ENCODE measurements at regions not wholly inside any gene's neighbourhood (a gene's known extent, or its start where the extent isn't known, plus 50 kb on each side); places are given as distances from the start of the nearest gene placed in this dataset.

DNA sequence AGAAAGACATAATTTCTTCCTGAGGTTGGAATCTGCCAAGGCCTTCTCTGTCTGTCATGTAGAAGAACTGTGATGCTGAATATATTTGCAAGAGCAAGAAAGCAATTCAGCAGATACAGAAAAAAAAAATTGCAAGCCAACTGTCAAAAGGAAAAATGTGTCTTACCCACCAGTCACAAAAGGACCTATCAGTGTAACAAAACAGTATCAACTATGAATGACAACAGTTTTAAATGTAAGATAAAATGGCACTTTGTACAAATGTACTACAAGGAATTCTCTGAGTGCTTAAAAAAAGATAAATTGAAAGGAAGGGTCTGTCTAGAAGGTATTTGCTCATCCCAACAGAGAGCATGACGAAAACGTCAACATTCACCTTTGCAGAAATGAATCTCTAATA is 185.3 kb upstream of the TFAP2D start:
- intact Hi-C loops (cut with DNase I): no loop called here
- no peaks in the 10 kb centered on the region for H3K4me1 ChIP-seq
- no peak overlapping the region for H3K27ac ChIP-seq (replicated peaks in 1 of 4)
- H3K36me3 ChIP-seq: no peaks in the 10 kb centered on the region
- no peaks in the 10 kb centered on the region for H3K9me3 ChIP-seq
- no peak for DNase-seq (ENCODE audit: extremely low spot score)
- H3K27me3 ChIP-seq: no peaks in the 10 kb centered on the region
- WGBS: 90% methylated on average over 2 of the region's 2 CpGs
- no peak overlapping the region for H3K4me3 ChIP-seq
- TF ChIP-seq EP300 (IDR thresholded peaks at IDR 0.05) (no peak), POLR2A (IDR thresholded peaks at IDR 0.05; ENCODE audit: low read depth) (no peak), POLR2AphosphoS5 (IDR thresholded peaks at IDR 0.05) (no peak)

DNA sequence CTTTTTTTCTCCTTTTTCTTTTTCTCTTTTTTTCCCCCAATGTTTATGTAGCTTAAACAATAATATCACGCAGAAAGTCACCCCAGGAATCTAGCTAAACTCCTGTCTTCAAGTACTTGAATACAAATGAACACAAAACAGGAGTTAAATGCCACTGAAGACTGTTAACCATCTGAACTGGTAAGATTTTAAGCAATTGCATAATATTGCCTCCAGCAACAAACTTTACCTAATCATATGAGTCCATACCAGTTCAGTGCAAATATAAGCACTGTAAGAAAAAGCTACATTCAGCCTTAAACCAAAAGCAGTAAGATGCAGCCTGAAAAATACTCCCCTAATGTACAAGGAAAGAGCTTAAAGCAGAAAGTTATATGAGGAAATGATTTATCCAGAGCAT is 173.9 kb upstream of the TFAP2D start:
- Histone ChIP-seq H3K27me3 (no peaks in the 10 kb centered on the region), H3K4me1 (no peaks in the 10 kb centered on the region), H3K36me3 (no peaks in the 10 kb centered on the region), H3K4me3 (no peak overlapping the region), H3K27ac (replicated peaks in 1 of 4) (no peak overlapping the region), H3K9me3 (no peaks in the 10 kb centered on the region)
- intact Hi-C loops (cut with DNase I): no loop called here
- WGBS: 62% methylated on average over 1 of the region's 1 CpG
- DNase-seq (ENCODE audit: extremely low spot score): no peak
- TF ChIP-seq EP300 (IDR thresholded peaks at IDR 0.05) (no peak), POLR2A (IDR thresholded peaks at IDR 0.05; ENCODE audit: low read depth) (no peak)

DNA sequence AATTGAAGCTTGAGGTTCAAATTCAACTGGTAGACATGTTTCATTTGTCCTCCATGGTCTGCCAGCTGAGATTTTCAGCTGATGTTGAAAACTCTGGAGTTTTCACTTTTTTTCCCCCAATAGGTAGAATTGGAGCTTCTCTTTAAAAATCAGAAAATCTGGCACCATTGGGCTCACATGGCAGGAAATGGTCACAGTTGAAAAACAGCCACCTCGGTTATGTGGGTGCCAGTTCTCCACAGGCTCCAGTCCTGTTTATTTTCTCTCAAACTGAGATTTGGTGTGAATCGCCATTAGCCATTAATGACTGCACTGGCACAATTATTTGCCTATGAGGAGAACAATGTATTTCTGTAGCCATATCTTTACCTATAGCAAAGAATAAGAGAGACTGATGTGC is 171.4 kb upstream of the TFAP2D start:
- TF ChIP-seq POLR2A (IDR thresholded peaks at IDR 0.05; ENCODE audit: low read depth) (no peak), POLR2AphosphoS5 (IDR thresholded peaks at IDR 0.05) (no peak), EP300 (IDR thresholded peaks at IDR 0.05) (no peak)
- TF ChIP-seq, protein P1, sequence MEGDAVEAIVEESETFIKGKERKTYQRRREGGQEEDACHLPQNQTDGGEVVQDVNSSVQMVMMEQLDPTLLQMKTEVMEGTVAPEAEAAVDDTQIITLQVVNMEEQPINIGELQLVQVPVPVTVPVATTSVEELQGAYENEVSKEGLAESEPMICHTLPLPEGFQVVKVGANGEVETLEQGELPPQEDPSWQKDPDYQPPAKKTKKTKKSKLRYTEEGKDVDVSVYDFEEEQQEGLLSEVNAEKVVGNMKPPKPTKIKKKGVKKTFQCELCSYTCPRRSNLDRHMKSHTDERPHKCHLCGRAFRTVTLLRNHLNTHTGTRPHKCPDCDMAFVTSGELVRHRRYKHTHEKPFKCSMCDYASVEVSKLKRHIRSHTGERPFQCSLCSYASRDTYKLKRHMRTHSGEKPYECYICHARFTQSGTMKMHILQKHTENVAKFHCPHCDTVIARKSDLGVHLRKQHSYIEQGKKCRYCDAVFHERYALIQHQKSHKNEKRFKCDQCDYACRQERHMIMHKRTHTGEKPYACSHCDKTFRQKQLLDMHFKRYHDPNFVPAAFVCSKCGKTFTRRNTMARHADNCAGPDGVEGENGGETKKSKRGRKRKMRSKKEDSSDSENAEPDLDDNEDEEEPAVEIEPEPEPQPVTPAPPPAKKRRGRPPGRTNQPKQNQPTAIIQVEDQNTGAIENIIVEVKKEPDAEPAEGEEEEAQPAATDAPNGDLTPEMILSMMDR (IDR thresholded peaks at IDR 0.05): no peak
- Histone ChIP-seq H3K27me3 (no peaks in the 10 kb centered on the region), H3K27ac (replicated peaks in 1 of 4) (no peak overlapping the region), H3K9me3 (no peaks in the 10 kb centered on the region), H3K4me1 (no peaks in the 10 kb centered on the region), H3K36me3 (no peaks in the 10 kb centered on the region), H3K4me3 (no peak overlapping the region)
- intact Hi-C loops (cut with DNase I): no loop called here
- no peak for DNase-seq (ENCODE audit: extremely low spot score)
- WGBS: 67% methylated on average over 2 of the region's 2 CpGs

DNA sequence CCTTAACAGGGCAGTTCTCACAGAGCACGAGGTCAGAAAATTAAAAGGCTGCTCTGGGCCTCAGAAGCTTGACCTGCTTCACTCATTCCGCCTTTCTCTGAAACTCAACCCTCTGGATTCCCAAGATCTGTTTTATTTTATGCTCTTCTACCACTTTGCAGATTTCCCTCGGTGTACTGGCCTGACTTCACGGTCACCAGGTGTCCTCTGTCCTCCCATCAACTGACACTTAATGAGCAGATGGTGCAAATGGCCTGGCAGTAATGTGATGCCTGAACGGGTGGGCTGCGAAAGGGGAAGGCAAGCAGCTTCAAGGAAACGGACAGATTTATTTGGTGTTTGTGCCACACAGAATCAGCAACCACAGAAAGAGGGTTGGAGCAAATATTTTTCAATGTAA is 169.7 kb upstream of the TFAP2D start:
- TF ChIP-seq POLR2A (IDR thresholded peaks at IDR 0.05; ENCODE audit: low read depth) (no peak), EP300 (IDR thresholded peaks at IDR 0.05) (no peak), POLR2AphosphoS5 (IDR thresholded peaks at IDR 0.05) (no peak)
- TF ChIP-seq, protein P1 (IDR thresholded peaks at IDR 0.05): no peak
- no peak for DNase-seq (ENCODE audit: extremely low spot score)
- no peaks in the 10 kb centered on the region for H3K36me3 ChIP-seq
- H3K27me3 ChIP-seq: no peaks in the 10 kb centered on the region
- WGBS: 56% methylated on average over 7 of the region's 7 CpGs
- H3K9me3 ChIP-seq: no peaks in the 10 kb centered on the region
- H3K27ac ChIP-seq (replicated peaks in 1 of 4): no peak overlapping the region
- intact Hi-C loops (cut with DNase I): no loop called here
- no peaks in the 10 kb centered on the region for H3K4me1 ChIP-seq
- H3K4me3 ChIP-seq: no peak overlapping the region

DNA sequence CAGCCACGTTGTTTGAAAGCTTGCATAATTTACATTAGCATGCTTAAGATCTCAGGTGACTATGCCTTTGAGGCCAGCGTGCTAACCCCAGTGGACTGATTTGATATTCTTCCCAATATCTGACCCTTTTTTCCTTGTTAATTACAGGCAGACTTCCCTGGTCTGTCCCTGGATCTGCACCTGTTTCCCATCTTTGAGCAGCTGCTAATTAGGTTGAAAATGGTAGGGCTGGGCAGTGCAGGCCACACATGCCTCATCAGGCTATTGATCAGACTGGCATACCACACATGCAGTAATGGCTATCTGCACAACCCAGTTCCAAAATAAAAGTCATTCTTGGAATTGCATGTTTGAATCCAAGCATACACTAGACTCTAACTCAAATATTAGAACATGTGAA is 164.3 kb upstream of the TFAP2D start:
- TF ChIP-seq, protein P1 (IDR thresholded peaks at IDR 0.05): no peak
- no peak for TF ChIP-seq POLR2A (IDR thresholded peaks at IDR 0.05; ENCODE audit: low read depth)
- no peak for TF ChIP-seq EP300 (IDR thresholded peaks at IDR 0.05)
- no peak for TF ChIP-seq POLR2AphosphoS5 (IDR thresholded peaks at IDR 0.05)
- H3K27ac ChIP-seq (replicated peaks in 1 of 4): no peak overlapping the region
- H3K27me3 ChIP-seq: no peaks in the 10 kb centered on the region
- WGBS: 60% methylated on average over 2 of the region's 2 CpGs
- no peaks in the 10 kb centered on the region for H3K9me3 ChIP-seq
- H3K4me3 ChIP-seq: no peak overlapping the region
- H3K36me3 ChIP-seq: no peaks in the 10 kb centered on the region
- H3K4me1 ChIP-seq: no peaks in the 10 kb centered on the region
- no peak for DNase-seq (ENCODE audit: extremely low spot score)
- intact Hi-C loops (cut with DNase I): no loop called here

DNA sequence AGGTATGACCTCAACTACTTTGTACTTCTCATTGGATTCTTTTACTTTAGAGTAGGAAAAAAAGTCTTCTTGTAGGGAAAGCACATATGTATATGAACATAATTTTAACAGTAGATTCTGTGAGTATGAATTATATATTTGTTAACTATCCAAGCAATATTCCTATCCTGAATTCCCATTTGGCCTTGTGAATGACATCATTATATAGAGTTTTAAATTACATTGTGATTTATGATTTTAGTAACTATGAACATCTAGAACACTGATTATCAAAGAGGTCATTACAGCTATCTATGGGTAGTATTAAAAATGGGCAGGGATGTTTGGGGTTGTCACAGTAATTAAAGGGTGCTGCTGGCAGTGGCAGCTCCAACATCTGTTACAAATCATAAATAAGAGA is 163.9 kb upstream of the TFAP2D start:
- Histone ChIP-seq H3K9me3 (no peaks in the 10 kb centered on the region), H3K36me3 (no peaks in the 10 kb centered on the region), H3K27ac (replicated peaks in 1 of 4) (no peak overlapping the region), H3K4me1 (no peaks in the 10 kb centered on the region), H3K4me3 (no peak overlapping the region), H3K27me3 (no peaks in the 10 kb centered on the region)
- TF ChIP-seq, protein P1 (IDR thresholded peaks at IDR 0.05): no peak
- TF ChIP-seq POLR2A (IDR thresholded peaks at IDR 0.05; ENCODE audit: low read depth): no peak
- DNase-seq (ENCODE audit: extremely low spot score): no peak
- intact Hi-C loops (cut with DNase I): no loop called here
